HCT116 (cell line): ENCODE measurements at regions not wholly inside any gene's neighbourhood (a gene's known extent, or its start where the extent isn't known, plus 50 kb on each side); places are given as distances from the start of the nearest gene placed in this dataset.

Experiments
- EZH2 ChIP-seq: fragments of 200-600 bp; sonication (generic); IDR thresholded peaks from 2 replicates; pipeline ENCODE4 v1.6.1; 2017; ENCODE audit warnings: antibody characterized with exemption, mixed run types
- EZH2phosphoT487 ChIP-seq: fragments of 200-600 bp; IDR thresholded peaks from 2 replicates; pipeline ENCODE4 v1.6.1; 2018; ENCODE audit warnings: antibody characterized with exemption, borderline replicate concordance
- POLR2A ChIP-seq: IDR thresholded peaks from 2 replicates; pipeline ENCODE4 v1.7.0; 2011; ENCODE audit warnings: borderline replicate concordance; ENCODE audit not compliant: insufficient read depth, insufficient read length; ENCODE audit errors: extremely low read depth
- SP1 ChIP-seq: IDR thresholded peaks from 2 replicates; pipeline ENCODE4 v1.6.1; 2012; ENCODE audit warnings: low read depth
- YY1 ChIP-seq: IDR thresholded peaks from 2 replicates; pipeline ENCODE4 v1.6.1; 2011; ENCODE audit warnings: low read length, low read depth, moderate library complexity, mild to moderate bottlenecking; ENCODE audit not compliant: insufficient replicate concordance; ENCODE audit errors: extremely low read depth
- TF ChIP-seq, protein P1 (sequence below), 3 experiments: fragments of 200-600 bp in 1 of 3; sonication (generic) in 1 of 3; IDR thresholded peaks in 2 of 3; conservative IDR thresholded peaks in 1 of 3; 2 replicates each; pipeline ENCODE4 v1.5.1; 2012 to 2017; ENCODE audit warnings: low read depth in 2 of 3, low read length in 2 of 3, antibody characterized with exemption in 1 of 3, borderline replicate concordance in 1 of 3, control low read depth in 1 of 3, mild to moderate bottlenecking in 1 of 3, mixed read lengths in 1 of 3, mixed run types in 1 of 3, moderate library complexity in 1 of 3; ENCODE audit not compliant: insufficient read depth in 1 of 3
- TF ChIP-seq, protein P2 (sequence below): IDR thresholded peaks from 2 replicates; pipeline ENCODE4 v1.6.1; 2011; ENCODE audit warnings: mild to moderate bottlenecking, low read length, moderate library complexity; ENCODE audit not compliant: insufficient replicate concordance; ENCODE audit errors: extremely low read depth

DNA sequence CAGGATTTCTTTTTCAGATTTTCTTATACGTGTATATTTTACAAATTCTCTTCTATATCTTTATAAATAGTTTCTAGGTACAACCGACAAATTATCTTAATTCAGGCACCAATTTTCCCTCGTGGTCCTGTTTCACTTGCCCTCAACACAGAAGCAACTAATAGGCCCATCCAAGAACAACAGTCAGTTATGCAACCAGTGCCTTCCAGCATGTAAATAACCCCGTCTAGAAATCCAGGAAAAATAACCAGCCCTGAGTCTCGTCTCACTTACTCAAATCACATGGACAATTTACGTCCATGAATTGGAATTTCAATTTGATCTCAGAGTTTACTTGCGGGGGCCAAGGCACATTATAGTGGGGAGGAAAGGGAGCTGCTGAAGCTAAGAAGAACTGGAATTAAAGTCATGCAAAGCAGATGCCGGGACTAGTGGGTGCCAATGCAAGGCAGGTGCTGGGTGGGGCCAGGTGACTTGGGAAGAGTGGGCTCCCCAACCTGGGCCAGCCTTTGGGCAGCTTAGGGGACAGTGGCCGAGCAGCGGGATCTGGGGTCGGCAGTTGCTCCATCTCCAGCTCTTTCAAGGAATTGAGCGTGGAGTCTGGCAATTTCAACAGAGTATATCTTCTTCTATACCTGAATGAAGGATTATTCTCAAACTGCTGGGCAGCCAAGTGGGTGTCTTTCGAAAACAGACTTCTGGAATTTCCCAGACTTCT, 121.7 kb downstream of the EDN3 start:
- TF ChIP-seq, protein P1, sequence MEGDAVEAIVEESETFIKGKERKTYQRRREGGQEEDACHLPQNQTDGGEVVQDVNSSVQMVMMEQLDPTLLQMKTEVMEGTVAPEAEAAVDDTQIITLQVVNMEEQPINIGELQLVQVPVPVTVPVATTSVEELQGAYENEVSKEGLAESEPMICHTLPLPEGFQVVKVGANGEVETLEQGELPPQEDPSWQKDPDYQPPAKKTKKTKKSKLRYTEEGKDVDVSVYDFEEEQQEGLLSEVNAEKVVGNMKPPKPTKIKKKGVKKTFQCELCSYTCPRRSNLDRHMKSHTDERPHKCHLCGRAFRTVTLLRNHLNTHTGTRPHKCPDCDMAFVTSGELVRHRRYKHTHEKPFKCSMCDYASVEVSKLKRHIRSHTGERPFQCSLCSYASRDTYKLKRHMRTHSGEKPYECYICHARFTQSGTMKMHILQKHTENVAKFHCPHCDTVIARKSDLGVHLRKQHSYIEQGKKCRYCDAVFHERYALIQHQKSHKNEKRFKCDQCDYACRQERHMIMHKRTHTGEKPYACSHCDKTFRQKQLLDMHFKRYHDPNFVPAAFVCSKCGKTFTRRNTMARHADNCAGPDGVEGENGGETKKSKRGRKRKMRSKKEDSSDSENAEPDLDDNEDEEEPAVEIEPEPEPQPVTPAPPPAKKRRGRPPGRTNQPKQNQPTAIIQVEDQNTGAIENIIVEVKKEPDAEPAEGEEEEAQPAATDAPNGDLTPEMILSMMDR (IDR thresholded peaks at IDR 0.05 in 2 of 3, conservative IDR thresholded peaks at IDR 0.05 in 1 of 3; ENCODE audit: borderline replicate concordance in 1 of 3, insufficient read depth in 1 of 3, low read depth in 2 of 3, low read length in 2 of 3), result no peak
- TF ChIP-seq EZH2, result no peak
- no peak for TF ChIP-seq EZH2phosphoT487
- TF ChIP-seq SP1, result no peak
- TF ChIP-seq YY1, result no peak
- TF ChIP-seq, protein P2, sequence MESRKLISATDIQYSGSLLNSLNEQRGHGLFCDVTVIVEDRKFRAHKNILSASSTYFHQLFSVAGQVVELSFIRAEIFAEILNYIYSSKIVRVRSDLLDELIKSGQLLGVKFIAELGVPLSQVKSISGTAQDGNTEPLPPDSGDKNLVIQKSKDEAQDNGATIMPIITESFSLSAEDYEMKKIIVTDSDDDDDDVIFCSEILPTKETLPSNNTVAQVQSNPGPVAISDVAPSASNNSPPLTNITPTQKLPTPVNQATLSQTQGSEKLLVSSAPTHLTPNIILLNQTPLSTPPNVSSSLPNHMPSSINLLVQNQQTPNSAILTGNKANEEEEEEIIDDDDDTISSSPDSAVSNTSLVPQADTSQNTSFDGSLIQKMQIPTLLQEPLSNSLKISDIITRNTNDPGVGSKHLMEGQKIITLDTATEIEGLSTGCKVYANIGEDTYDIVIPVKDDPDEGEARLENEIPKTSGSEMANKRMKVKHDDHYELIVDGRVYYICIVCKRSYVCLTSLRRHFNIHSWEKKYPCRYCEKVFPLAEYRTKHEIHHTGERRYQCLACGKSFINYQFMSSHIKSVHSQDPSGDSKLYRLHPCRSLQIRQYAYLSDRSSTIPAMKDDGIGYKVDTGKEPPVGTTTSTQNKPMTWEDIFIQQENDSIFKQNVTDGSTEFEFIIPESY, result no peak
- TF ChIP-seq POLR2A, result no peak
